GM06990 (cell line): ENCODE measurements at regions not wholly inside any gene's neighbourhood (a gene's known extent, or its start where the extent isn't known, plus 50 kb on each side); places are given as distances from the start of the nearest gene placed in this dataset.

Source experiments
- DNase-seq: peaks from one replicate; pipeline ENCODE4 v3.0.0-alpha.2; 2011; ENCODE audit not compliant: insufficient read length; ENCODE audit errors: extremely low read depth
- H3K27me3 ChIP-seq: replicated peaks from 2 replicates; pipeline ENCODE4 v1.6.0; 2011; ENCODE audit warnings: low read length; ENCODE audit not compliant: control insufficient read depth, insufficient read depth
- H3K36me3 ChIP-seq: 2 replicates; pipeline ENCODE4 v1.5.1; 2011; ENCODE audit warnings: low read length; ENCODE audit not compliant: control insufficient read depth, insufficient read depth
- H3K4me3 ChIP-seq: replicated peaks from 2 replicates; pipeline ENCODE4 v1.5.1; 2011; ENCODE audit warnings: low read depth, mild to moderate bottlenecking, control low read depth, low read length
- TF ChIP-seq, protein P1 (sequence below): IDR thresholded peaks from 2 replicates; pipeline ENCODE4 v1.5.1; 2011; ENCODE audit warnings: low read length, control low read depth, mild to moderate bottlenecking, inconsistent platforms; ENCODE audit not compliant: insufficient read depth, poor library complexity, severe bottlenecking

DNA sequence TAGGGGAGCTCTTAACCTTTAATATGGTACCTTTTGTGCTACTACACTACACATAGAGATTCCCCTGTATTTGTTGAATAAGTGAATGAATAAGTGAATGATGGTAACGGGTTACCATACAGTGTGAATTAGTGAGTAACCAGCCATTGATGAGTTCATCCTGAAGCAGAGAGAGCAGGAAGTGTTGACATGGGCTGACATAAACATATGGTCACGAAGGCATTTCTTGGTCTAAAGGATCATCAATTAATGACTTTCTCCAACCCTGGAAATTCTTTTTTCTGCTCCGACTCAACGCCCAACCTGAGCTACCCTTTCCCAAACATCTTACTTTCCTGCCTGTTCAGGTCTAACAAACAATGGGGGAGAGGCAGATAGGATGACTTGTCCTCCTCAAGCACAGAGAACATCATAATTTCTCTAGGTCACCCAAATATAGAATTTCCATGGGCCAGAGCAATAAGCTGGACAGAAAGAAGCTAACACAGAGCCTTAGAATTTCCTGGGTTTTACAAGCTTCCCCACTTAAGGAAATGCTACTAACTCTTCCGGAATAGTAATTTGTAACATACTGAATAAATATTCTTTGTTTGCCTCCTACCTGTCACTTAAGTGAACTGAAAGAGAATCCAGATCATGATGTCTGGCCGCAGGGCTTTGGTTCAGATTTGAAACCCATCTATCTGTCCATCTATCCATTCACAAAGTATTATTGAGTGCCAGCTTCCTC is 114.7 kb upstream of the NGF start:
- TF ChIP-seq, protein P1, sequence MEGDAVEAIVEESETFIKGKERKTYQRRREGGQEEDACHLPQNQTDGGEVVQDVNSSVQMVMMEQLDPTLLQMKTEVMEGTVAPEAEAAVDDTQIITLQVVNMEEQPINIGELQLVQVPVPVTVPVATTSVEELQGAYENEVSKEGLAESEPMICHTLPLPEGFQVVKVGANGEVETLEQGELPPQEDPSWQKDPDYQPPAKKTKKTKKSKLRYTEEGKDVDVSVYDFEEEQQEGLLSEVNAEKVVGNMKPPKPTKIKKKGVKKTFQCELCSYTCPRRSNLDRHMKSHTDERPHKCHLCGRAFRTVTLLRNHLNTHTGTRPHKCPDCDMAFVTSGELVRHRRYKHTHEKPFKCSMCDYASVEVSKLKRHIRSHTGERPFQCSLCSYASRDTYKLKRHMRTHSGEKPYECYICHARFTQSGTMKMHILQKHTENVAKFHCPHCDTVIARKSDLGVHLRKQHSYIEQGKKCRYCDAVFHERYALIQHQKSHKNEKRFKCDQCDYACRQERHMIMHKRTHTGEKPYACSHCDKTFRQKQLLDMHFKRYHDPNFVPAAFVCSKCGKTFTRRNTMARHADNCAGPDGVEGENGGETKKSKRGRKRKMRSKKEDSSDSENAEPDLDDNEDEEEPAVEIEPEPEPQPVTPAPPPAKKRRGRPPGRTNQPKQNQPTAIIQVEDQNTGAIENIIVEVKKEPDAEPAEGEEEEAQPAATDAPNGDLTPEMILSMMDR = no peak
- Histone ChIP-seq H3K27me3 (no peaks in the 10 kb centered on the region; the same call in none of the 2 replicates), H3K4me3 (no peak overlapping the region), H3K36me3 (no peaks in the 10 kb centered on the region)
- no peak for DNase-seq

DNA sequence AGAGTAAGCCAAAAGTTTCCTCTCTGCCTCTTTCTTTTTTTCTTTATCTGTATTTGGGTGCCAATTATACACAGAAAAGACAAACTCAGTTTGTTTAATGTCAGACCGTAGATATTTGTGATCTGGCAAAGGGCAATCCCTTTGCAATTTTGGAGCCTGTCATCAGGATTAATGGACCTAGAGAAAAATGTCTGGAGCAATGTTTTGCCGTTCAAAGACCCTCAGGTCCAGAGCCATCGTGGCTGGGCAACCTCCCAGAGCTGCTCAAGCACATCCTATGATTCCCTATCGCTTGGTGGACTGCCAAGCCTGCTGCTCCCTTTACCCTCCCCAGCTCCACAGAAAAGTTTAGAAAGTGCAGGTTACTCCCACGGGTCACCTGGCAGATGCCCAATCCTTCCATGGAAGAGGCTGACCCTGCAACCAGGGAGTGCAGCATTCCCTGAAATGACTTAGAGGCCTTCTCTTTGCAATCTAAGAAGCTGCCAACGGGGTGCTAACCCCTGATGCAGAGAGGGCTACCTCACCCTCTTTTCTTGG is 112.5 kb upstream of the NGF start:
- TF ChIP-seq, protein P1 = no peak
- no peak overlapping the region for H3K4me3 ChIP-seq
- no peaks in the 10 kb centered on the region for H3K36me3 ChIP-seq
- H3K27me3 ChIP-seq = no peaks in the 10 kb centered on the region; the same call in none of the 2 replicates
- DNase-seq = no peak

DNA sequence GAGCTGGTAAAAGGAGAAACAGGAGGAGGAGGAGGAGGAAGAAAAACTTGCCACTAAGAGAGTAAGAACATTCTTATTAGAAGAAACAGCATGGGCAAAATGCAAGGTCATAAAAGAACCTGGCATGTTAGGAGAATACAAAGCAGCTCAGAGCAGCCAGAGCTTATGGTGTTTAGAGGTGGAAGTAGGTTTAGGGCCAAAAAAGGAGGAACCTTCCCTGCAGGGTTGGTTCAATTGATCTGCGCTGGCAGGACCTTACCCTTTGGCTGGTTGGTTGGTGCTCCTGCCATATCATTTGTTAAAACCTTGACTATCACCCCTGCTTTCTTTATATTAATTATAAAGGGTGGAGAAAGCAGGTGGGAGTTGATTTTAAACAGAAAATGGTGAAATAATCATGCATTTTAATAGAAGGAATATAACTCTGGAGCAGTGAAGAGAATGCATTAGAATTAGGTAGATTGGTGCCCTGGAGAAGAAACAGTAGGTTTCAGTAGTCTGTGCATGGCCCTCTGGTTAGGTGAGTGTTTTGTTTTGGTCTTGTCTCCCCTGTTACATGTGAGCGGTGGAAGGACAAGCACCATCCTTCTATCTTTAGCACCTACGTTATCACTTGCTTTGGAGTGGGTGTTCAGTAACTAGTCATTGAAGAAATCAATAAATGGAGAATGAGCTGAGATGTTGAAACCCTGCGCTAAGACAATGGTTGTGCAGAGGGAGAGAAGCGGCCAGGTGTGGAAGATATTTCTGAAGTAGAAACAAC is 110.4 kb upstream of the NGF start:
- DNase-seq = no peak

DNA sequence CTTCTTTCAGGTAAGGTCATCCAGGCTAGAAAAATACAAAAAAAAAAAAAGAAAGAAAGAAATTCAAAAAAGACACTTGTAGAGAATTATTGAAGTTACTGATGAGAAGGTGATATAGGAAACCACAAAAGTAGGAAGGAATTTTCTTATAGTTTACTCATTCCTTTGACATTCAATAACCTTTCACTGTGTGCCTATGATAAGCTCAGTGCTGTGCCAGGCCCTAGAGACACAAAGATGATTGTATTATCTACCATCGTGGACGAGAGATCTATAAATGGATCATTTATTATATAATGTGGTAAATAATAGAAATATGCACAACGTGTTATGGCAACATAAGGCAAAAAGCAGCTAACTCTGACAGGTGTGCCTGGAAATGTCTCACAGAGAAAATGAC is 109.6 kb upstream of the NGF start:
- no peak for DNase-seq
- Histone ChIP-seq H3K27me3 (no peaks in the 10 kb centered on the region; the same call in 1 of the 2 replicates), H3K4me3 (no peak overlapping the region), H3K36me3 (no peaks in the 10 kb centered on the region)
- TF ChIP-seq, protein P1 = no peak

More for the DNA sequence above, 110.4 kb upstream of the NGF start:
- TF ChIP-seq, protein P1 = no peak
- Histone ChIP-seq H3K27me3 (no peaks in the 10 kb centered on the region; the same call in 1 of the 2 replicates), H3K36me3 (no peaks in the 10 kb centered on the region), H3K4me3 (no peak overlapping the region)

DNA sequence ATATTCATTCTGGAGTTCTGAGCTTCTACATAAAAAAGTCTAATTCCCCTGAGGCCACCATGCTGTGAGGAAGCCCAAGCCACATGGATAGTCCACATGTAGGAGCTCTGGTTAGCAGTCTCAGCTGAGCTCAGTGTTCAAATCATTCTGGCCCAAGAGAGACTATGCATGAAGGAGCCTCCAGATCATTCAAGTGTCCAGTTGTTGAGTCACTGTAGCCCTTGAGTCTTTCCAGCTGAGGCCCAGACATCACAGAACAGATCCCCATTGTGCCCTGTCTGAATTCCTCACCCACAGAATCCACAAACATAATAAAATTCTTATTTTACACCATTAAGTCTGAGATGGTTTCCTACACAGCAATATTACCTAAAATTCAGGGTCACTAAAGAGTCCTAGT is 107.0 kb upstream of the NGF start:
- Histone ChIP-seq H3K4me3 (no peak overlapping the region), H3K27me3 (no peaks in the 10 kb centered on the region; the same call in 1 of the 2 replicates), H3K36me3 (no peaks in the 10 kb centered on the region)
- DNase-seq = no peak
- TF ChIP-seq, protein P1 = no peak
